Ovary (tissue), 7 donors: ENCODE measurements at regions not wholly inside any gene's neighbourhood (a gene's known extent, or its start where the extent isn't known, plus 50 kb on each side); places are given as distances from the start of the nearest gene placed in this dataset.

ENCODE experiments used
- DNase-seq, 5 donors: peaks; one replicate each; pipeline ENCODE4 v3.0.0-alpha.2; 2019 to 2020
- H3K27ac ChIP-seq, 2 donors: fragments of 200-600 bp; one replicate each; pipeline versions ENCODE4 v1.5.1 to v1.8.0; 2019 to 2022
- H3K27me3 ChIP-seq: fragments of 200-600 bp; one replicate; pipeline ENCODE4 v1.8.0; 2022
- H3K36me3 ChIP-seq: fragments of 200-600 bp; sonication (generic); one replicate; pipeline ENCODE4 v1.5.1; 2019
- H3K4me1 ChIP-seq: one replicate; pipeline ENCODE4 v1.8.1; 2013; ENCODE audit warnings: mild to moderate bottlenecking, moderate library complexity; ENCODE audit not compliant: insufficient read depth
- H3K4me3 ChIP-seq: fragments of 200-600 bp; sonication (generic); one replicate; pipeline ENCODE4 v1.5.1; 2017
- H3K9me3 ChIP-seq, 2 donors: fragments of 200-600 bp in 1 of 2; sonication (generic) in 1 of 2; one replicate each; pipeline versions ENCODE4 v1.5.1 to v1.8.1; 2013 to 2019; ENCODE audit warnings: mild to moderate bottlenecking in 1 of 2, moderate library complexity in 1 of 2
- EP300 ChIP-seq: sonication (generic); formaldehyde crosslinking; IDR thresholded peaks from one replicate; pipeline ENCODE4 v1.6.1; 2017; ENCODE audit warnings: antibody characterized with exemption
- POLR2A ChIP-seq: fragments of 450-650 bp; IDR thresholded peaks from one replicate; pipeline ENCODE4 v1.6.1; 2017; ENCODE audit warnings: antibody characterized with exemption, mild to moderate bottlenecking, moderate library complexity
- WGBS, 3 donors: extraction: QIAGEN DNeasy Blood & Tissue Kit in 1 of 3; methylation state at CpG; one replicate each; pipeline versions ENCODE4 v1.1.5 to v1.1.7; 2013 to 2017; 5-methylcytosine and 5-hydroxymethylcytosine counted together
- intact Hi-C, 4 donors: fragments of 100-400 bp; cut with DNase I; formaldehyde crosslinking; loops; one replicate each; pipeline versions ENCODE4 v1.11.0 to v1.15.1; 2022 to 2023
- TF ChIP-seq, protein P1 (sequence below), 3 donors: fragments of 450-650 bp in 2 of 3; fragments of 200-600 bp in 1 of 3; IDR thresholded peaks; one replicate each; pipeline versions ENCODE4 v1.5.1 to v1.8.0; 2016 to 2022; ENCODE audit warnings: antibody characterized with exemption in 3 of 3, mild to moderate bottlenecking in 1 of 3
- donor health status: DM: no; HTN: no; CAD: no; lungs with moderate emphysema.
- donor health status: DM: no; HTN: no; CAD: no.
- donor health status: Bipolar disorder and iron deficiency.
- donor health status: DM: no; HTN: no; CAD: no.
- donor health status: DM: yes; HTN: yes; CAD: no.

DNA sequence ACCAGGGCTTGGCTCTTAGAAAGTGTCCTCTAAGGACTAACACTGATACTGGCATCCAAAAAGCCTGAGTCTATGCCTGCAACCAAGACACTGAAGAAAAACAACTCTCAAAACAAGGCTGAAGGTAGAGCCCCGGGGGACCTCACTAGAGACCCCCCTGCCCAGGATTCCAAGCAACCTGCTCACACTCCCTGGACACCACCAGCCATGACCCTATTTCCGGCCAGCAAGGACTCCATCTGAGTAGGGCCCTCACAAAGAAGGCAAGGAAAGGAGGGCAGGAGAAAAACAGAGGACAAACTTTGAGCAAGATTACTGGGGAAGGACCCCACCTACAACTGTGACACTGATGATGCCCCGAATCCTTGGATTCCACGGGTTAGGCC is 343.1 kb downstream of the NPHP4 start:
- Histone ChIP-seq H3K9me3 (no peaks in the 10 kb centered on the region), H3K4me1 (no peaks in the 10 kb centered on the region), H3K36me3 (no peaks in the 10 kb centered on the region), H3K27ac (no peak overlapping the region), H3K4me3 (no peak overlapping the region), H3K27me3 (no peaks in the 10 kb centered on the region)
- DNase-seq, result no peak
- intact Hi-C loops, result no loop called here
- TF ChIP-seq, protein P1, sequence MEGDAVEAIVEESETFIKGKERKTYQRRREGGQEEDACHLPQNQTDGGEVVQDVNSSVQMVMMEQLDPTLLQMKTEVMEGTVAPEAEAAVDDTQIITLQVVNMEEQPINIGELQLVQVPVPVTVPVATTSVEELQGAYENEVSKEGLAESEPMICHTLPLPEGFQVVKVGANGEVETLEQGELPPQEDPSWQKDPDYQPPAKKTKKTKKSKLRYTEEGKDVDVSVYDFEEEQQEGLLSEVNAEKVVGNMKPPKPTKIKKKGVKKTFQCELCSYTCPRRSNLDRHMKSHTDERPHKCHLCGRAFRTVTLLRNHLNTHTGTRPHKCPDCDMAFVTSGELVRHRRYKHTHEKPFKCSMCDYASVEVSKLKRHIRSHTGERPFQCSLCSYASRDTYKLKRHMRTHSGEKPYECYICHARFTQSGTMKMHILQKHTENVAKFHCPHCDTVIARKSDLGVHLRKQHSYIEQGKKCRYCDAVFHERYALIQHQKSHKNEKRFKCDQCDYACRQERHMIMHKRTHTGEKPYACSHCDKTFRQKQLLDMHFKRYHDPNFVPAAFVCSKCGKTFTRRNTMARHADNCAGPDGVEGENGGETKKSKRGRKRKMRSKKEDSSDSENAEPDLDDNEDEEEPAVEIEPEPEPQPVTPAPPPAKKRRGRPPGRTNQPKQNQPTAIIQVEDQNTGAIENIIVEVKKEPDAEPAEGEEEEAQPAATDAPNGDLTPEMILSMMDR (IDR thresholded peaks at IDR 0.05), result no peak
- TF ChIP-seq POLR2A (no peak), EP300 (no peak)
- 81 to 93% (median 92%) methylated on average over 4 of the region's 4 CpGs for WGBS, 3 donors

DNA sequence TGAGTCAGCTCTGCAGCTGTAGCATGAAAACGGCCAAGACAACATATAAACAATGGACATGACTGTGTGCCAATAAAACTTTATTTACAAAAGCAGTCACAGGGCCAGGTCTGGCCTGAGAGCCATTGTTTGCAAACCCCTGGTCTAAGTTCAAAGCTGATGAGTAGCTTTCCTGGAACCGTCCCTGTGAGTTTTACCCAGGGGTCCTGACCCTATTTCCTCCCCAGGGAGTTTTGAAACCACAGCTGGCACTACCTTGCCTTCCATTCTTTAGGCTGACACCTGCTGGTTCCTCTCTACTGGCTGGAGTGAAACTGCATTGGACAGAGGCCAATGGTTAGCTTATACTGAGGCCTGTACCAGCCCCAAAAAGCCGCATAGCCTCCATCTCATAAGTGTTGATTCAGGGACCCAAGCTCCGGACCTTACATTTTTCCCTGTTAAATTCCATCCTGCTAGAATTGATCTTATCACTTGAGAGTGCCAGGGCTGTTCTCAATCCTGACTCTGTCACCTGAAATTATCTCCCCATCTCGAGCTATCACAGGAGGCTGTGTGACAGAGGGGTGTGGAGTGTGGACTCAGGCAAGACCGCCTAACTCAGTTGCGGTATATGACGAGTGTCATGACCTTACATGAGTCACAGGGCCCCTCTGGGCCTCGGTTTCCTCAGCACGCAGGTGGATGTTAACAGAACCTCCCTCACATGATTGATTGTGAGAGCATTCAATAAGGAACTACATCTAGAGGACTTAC is 343.6 kb downstream of the NPHP4 start:
- Histone ChIP-seq H3K9me3 (no peaks in the 10 kb centered on the region), H3K27ac (no peak overlapping the region), H3K27me3 (no peaks in the 10 kb centered on the region), H3K36me3 (no peaks in the 10 kb centered on the region), H3K4me1 (no peaks in the 10 kb centered on the region), H3K4me3 (no peak overlapping the region)
- no peak for DNase-seq
- intact Hi-C loops, result no loop called here
- TF ChIP-seq POLR2A (no peak), EP300 (no peak)
- TF ChIP-seq, protein P1 (IDR thresholded peaks at IDR 0.05), result no peak
- WGBS, 3 donors, result 79 to 89% (median 82%) methylated on average over 10 of the region's 10 CpGs

DNA sequence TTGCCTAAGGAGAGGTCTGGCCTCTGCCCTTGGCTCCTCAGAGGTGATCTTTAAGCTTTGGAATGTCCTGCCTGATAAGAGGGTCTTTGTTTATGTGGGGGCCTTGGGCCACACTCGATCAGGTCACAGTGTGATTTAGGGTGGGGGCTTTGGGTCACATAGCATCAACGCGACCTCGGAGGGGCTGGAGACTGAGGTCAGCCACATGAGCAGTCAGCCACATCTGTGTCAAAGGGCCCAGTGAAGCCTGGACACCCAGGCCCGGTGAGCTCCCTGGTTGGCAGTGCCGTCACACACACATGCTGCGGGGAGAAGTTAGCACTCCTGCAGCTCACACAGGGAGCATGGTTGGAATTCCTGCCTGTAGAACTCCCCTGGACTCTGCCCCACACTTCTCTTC is 345.0 kb downstream of the NPHP4 start:
- DNase-seq, result no peak
- no peak overlapping the region for H3K27ac ChIP-seq
- no peaks in the 10 kb centered on the region for H3K9me3 ChIP-seq
- H3K27me3 ChIP-seq, result no peaks in the 10 kb centered on the region
- H3K36me3 ChIP-seq, result no peaks in the 10 kb centered on the region
- H3K4me1 ChIP-seq, result no peaks in the 10 kb centered on the region
- 39 to 48% (median 44%) methylated on average over 7 of the region's 7 CpGs for WGBS, 3 donors
- TF ChIP-seq, protein P1 (IDR thresholded peaks at IDR 0.05), result no peak
- TF ChIP-seq EP300, result no peak
- no peak for TF ChIP-seq POLR2A
- intact Hi-C loops, result no loop called here
- no peak overlapping the region for H3K4me3 ChIP-seq

DNA sequence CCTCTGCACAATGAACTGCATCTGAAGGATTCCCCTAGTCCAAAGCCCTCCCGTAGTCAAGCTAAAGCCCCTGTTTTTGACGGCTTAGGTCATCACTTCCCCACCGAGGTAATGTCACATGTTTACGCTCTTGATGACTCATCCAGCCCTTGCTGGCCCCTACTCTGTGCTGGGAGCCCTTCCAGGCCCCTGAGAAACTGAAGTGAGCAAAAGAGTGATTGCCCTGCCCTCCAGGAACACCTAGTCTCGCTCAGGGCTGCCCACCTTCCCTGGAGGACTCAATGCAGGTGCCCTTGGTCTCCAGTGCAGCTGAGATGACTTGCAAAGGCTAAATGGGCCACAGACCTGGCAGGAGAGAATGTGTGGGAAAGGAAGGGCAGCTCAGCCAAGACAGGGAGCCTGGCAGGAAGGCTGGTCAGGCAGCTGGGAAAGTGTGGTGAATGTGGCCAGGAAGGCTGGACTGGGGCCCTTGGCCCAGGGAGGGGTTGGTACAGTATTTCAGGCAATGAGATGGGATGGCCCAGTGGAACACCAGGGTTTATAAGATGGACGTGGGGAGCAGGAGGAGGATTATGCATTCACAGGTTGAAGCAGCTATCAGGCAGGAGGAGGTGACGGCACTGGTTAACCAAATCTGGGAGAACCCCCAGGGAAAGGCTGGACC is 345.6 kb downstream of the NPHP4 start:
- H3K27me3 ChIP-seq, result no peaks in the 10 kb centered on the region
- intact Hi-C loops, result no loop called here
- no peaks in the 10 kb centered on the region for H3K9me3 ChIP-seq
- no peak overlapping the region for H3K27ac ChIP-seq
- H3K4me1 ChIP-seq, result no peaks in the 10 kb centered on the region
- DNase-seq, result no peak
- no peaks in the 10 kb centered on the region for H3K36me3 ChIP-seq
- H3K4me3 ChIP-seq, result no peak overlapping the region
- WGBS, 3 donors, result 56 to 69% (median 63%) methylated on average over 7 of the region's 7 CpGs
- TF ChIP-seq, protein P1 (IDR thresholded peaks at IDR 0.05), result no peak
- TF ChIP-seq EP300 (no peak), POLR2A (no peak)
